GM18502 (cell line): ENCODE measurements at regions not wholly inside any gene's neighbourhood (a gene's known extent, or its start where the extent isn't known, plus 50 kb on each side); places are given as distances from the start of the nearest gene placed in this dataset.
"Not testable (repeated sequence)": the region's sequence is repeated elsewhere in the genome, so short reads cannot be mapped to it uniquely, and the experiment has no call there.

Source experiments
- ATAC-seq: cut with Tn5 transposase; IDR thresholded peaks from one replicate; pipeline ENCODE4 v1.9.1; 2021; ENCODE audit warnings: mild to moderate bottlenecking; ENCODE audit not compliant: unreplicated experiment, poor library complexity

GRCh38 chr10:22771631-22772030, 57.3 kb upstream of the PIP4K2A start:
- not testable (repeated sequence) for ATAC-seq

GRCh38 chr10:22770270-22770669, 55.9 kb upstream of the PIP4K2A start:
- ATAC-seq: no peak

- ATAC-seq: no peak
Measured at GRCh38 chr10:22767859-22768258, 53.5 kb upstream of the PIP4K2A start.

GRCh38 chr10:22766693-22767092, 52.3 kb upstream of the PIP4K2A start:
- ATAC-seq: no peak

- peak; percentile 82 for ATAC-seq
Measured at GRCh38 chr10:22765660-22766547, 51.5 kb upstream of the PIP4K2A start.

GRCh38 chr10:22764639-22765038, 50.3 kb upstream of the PIP4K2A start:
- ATAC-seq: no peak
